GM12892 (cell line): ENCODE measurements at regions not wholly inside any gene's neighbourhood (a gene's known extent, or its start where the extent isn't known, plus 50 kb on each side); places are given as distances from the start of the nearest gene placed in this dataset.

Experiments
- POLR2A ChIP-seq: IDR thresholded peaks from 2 replicates; pipeline ENCODE4 v1.6.1; 2011; ENCODE audit warnings: low read depth, low read length, control low read depth
- POLR2AphosphoS5 ChIP-seq: IDR thresholded peaks from 2 replicates; pipeline ENCODE4 v1.6.1; 2011; ENCODE audit warnings: low read depth, low read length, control low read depth

DNA sequence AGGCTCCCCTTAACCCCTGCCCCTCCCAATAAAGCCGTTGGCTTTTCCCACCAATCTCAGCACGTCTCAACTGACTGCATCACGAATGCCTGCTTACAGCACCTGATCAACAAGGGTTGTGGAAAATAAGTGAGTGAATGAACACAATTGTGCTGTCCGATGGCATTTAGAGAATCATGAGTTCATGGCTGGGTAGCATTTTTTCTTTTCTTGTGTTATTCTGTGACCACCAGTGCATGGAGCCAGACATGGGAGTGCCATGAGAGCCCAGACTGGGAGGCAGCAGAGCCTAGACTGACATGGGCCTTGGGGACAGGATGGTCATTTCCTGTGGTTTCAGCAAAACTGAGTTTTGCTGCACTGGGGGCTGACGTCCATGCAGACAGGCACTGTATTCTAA lies 254.1 kb upstream of the IGFBP3 start:
- TF ChIP-seq POLR2AphosphoS5, result no peak
- TF ChIP-seq POLR2A, result no peak
